Activated naive CD4-positive, alpha-beta T cell treated with anti-CD3 and anti-CD28 coated beads, Interleukin-2, amount 10 ng/mL, durations not matched to agents 7 days and 5 days (primary cell): ENCODE measurements at regions not wholly inside any gene's neighbourhood (a gene's known extent, or its start where the extent isn't known, plus 50 kb on each side); places are given as distances from the start of the nearest gene placed in this dataset.

Source experiments
- CTCF ChIA-PET: fragments of 350-600 bp; sonication (Branson Sonifier 250); formaldehyde crosslinking; loops from one replicate; lab custom pipeline; 2021; ENCODE audit warnings: antibody characterized with exemption; lab: Charles Lee
- DNase-seq: peaks from one replicate; pipeline ENCODE4 v3.0.0-alpha.2; 2020
- H3K27ac Mint-ChIP-seq: one replicate; pipeline ENCODE4 v1.8.0; 2021; ENCODE audit warnings: mild to moderate bottlenecking, moderate library complexity, mixed read lengths
- H3K27me3 Mint-ChIP-seq: one replicate; pipeline ENCODE4 v1.8.0; 2021; ENCODE audit warnings: mild to moderate bottlenecking, mixed read lengths
- H3K36me3 Mint-ChIP-seq: one replicate; pipeline ENCODE4 v1.8.0; 2021; ENCODE audit warnings: mixed read lengths
- H3K4me1 Mint-ChIP-seq: one replicate; pipeline ENCODE4 v1.8.0; 2021; ENCODE audit warnings: mixed read lengths
- H3K4me3 Mint-ChIP-seq: one replicate; pipeline ENCODE4 v1.8.0; 2021; ENCODE audit warnings: mild to moderate bottlenecking, moderate library complexity, mixed read lengths
- H3K9me3 Mint-ChIP-seq: one replicate; pipeline ENCODE4 v1.8.0; 2021; ENCODE audit warnings: mixed read lengths

DNA sequence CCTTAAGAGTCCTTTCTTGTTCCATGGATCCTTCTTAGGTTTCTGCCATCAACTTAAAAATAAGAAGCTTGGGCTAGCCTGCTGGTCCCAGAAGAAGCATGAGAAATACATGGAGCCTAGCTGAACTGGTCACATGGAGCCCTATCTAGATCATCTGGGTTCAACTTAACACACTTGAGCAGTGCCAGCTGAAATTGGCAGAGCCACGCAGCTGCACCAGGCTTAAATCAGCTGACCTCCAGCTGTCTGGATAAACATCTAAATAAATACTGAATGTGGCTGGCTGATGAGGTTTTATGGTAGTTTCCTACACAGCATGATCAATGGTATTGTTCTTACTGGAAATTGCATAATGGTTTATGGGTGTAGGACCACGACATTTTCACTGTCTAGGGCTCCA, 598.4 kb upstream of the FAM241A start:
- H3K4me1 Mint-ChIP-seq, result no peaks in the 10 kb centered on the region
- H3K9me3 Mint-ChIP-seq, result peaks cover 2% of the 10 kb centered on the region
- H3K36me3 Mint-ChIP-seq, result no peaks in the 10 kb centered on the region
- no peak for DNase-seq
- no peak overlapping the region for H3K27ac Mint-ChIP-seq
- no peaks in the 10 kb centered on the region for H3K27me3 Mint-ChIP-seq
- no peak overlapping the region for H3K4me3 Mint-ChIP-seq
- CTCF ChIA-PET, result no interaction called here

DNA sequence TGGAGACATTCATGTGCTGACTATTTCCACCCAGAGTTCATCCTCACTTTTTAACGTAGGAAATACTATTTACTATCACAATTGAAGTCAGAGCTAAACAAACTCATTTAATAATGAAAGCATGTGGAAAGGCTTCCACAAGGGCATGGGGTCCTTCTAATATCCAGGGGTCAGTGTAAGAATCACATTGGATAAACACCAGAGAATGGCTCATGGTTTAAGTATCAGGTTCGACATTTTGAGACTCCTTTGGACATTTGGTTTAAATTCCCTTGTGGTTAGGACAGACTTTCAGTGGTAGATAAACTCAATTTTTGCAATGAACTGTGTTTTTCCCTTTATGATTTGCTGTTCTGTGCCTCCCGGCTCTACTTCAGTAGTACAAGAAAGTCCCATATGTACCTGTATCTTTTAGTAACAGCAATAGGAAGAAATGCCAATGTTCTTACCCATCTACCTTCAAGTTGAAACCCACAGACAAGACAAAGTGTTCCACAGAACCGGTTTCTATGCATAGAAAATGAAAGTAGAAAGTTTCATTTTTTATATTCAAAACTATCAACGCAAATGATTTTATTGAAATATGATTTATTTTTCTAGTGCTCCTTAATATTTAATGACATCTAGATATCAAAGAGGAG, 589.0 kb upstream of the FAM241A start:
- no peak for DNase-seq
- H3K27ac Mint-ChIP-seq, result no peak overlapping the region
- H3K27me3 Mint-ChIP-seq, result no peaks in the 10 kb centered on the region
- H3K4me1 Mint-ChIP-seq, result no peaks in the 10 kb centered on the region
- CTCF ChIA-PET, result no interaction called here
- no peaks in the 10 kb centered on the region for H3K36me3 Mint-ChIP-seq
- H3K4me3 Mint-ChIP-seq, result no peak overlapping the region
- peaks cover 6% of the 10 kb centered on the region for H3K9me3 Mint-ChIP-seq

DNA sequence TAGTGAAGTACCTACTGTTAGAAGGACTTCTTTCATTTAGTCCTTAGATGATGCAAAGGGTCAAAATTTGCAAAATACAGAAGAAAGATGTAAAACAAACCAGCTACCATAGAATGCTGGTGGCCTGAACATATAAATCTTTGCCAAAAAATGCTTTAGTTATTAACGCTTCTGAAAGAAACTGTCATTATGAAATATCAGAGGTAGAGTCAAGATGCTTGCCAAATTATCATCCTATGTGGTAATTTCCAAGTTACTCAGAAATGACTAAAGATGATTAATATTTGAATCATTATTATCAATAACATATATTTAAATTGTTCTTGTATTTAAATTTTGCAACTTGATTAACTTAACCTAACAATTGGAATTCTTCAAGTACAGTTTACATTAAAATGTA, 588.4 kb upstream of the FAM241A start:
- Mint-ChIP-seq H3K9me3 (peaks cover 6% of the 10 kb centered on the region), H3K4me1 (no peaks in the 10 kb centered on the region), H3K27ac (no peak overlapping the region), H3K4me3 (no peak overlapping the region), H3K27me3 (no peaks in the 10 kb centered on the region), H3K36me3 (no peaks in the 10 kb centered on the region)
- CTCF ChIA-PET, result no interaction called here
- no peak for DNase-seq

DNA sequence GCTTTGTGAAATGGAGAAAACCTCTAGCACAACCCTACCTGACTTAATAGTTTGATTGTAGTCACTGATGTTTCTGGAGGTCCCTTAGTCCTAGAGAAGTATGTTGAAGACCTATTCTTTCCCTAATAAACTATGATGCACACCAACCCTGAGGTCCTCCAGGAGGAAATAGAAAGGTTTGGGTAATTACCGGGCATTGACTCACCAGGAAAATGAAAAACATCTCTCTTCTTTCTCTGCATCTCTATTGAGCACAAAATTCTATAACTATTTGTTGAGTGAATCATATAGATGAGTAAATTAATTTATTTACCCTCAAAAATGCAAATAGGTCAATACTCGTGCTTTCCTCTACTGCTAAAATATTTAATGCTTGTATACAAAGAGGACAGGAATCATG, 582.4 kb upstream of the FAM241A start:
- CTCF ChIA-PET, result no interaction called here
- H3K27ac Mint-ChIP-seq, result no peak overlapping the region
- no peak for DNase-seq
- H3K4me1 Mint-ChIP-seq, result no peaks in the 10 kb centered on the region
- H3K4me3 Mint-ChIP-seq, result no peak overlapping the region
- no peaks in the 10 kb centered on the region for H3K27me3 Mint-ChIP-seq
- peaks cover 8% of the 10 kb centered on the region for H3K9me3 Mint-ChIP-seq
- H3K36me3 Mint-ChIP-seq, result no peaks in the 10 kb centered on the region

GRCh38 chr4:111572470-111572869, 572.8 kb upstream of the FAM241A start:
- no peak overlapping the region for H3K27ac Mint-ChIP-seq
- H3K9me3 Mint-ChIP-seq, result no peaks in the 10 kb centered on the region
- no peak for DNase-seq
- no peaks in the 10 kb centered on the region for H3K27me3 Mint-ChIP-seq
- no peak overlapping the region for H3K4me3 Mint-ChIP-seq
- CTCF ChIA-PET, result no interaction called here
- no peaks in the 10 kb centered on the region for H3K4me1 Mint-ChIP-seq
- H3K36me3 Mint-ChIP-seq, result no peaks in the 10 kb centered on the region

- no peaks in the 10 kb centered on the region for H3K36me3 Mint-ChIP-seq
- H3K4me1 Mint-ChIP-seq, result no peaks in the 10 kb centered on the region
- H3K27me3 Mint-ChIP-seq, result no peaks in the 10 kb centered on the region
- no peak overlapping the region for H3K27ac Mint-ChIP-seq
- CTCF ChIA-PET, result no interaction called here
- DNase-seq, result no peak
- H3K4me3 Mint-ChIP-seq, result no peak overlapping the region
- no peaks in the 10 kb centered on the region for H3K9me3 Mint-ChIP-seq
Measured at GRCh38 chr4:111573386-111573785, 571.9 kb upstream of the FAM241A start.

GRCh38 chr4:111579767-111580166, 565.5 kb upstream of the FAM241A start:
- CTCF ChIA-PET, result no interaction called here
- no peaks in the 10 kb centered on the region for H3K36me3 Mint-ChIP-seq
- no peak for DNase-seq
- H3K4me3 Mint-ChIP-seq, result no peak overlapping the region
- H3K27ac Mint-ChIP-seq, result no peak overlapping the region
- H3K4me1 Mint-ChIP-seq, result no peaks in the 10 kb centered on the region
- peaks cover 8% of the 10 kb centered on the region for H3K9me3 Mint-ChIP-seq
- no peaks in the 10 kb centered on the region for H3K27me3 Mint-ChIP-seq

DNA sequence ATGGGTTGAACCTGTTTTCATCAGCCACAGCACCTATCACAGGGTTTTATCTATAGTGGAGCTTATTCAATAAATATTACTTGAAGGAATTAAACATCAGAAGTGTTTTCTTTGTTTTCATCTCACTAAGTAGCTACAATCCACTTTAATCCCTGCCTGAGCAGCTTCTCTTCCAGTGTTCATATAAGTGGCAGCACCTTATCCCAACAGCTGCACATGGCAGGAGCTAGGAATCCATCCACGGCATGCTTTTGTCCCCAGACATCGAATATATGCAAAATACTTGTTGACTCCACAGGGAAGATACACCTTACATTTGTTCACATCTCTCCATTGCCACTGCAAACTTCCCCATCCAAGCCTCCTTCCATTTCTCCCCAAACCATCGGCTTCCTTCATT, 549.8 kb upstream of the FAM241A start:
- no peaks in the 10 kb centered on the region for H3K9me3 Mint-ChIP-seq
- no peaks in the 10 kb centered on the region for H3K27me3 Mint-ChIP-seq
- CTCF ChIA-PET, result no interaction called here
- H3K27ac Mint-ChIP-seq, result no peak overlapping the region
- DNase-seq, result no peak
- H3K4me3 Mint-ChIP-seq, result no peak overlapping the region
- H3K36me3 Mint-ChIP-seq, result no peaks in the 10 kb centered on the region
- H3K4me1 Mint-ChIP-seq, result no peaks in the 10 kb centered on the region

DNA sequence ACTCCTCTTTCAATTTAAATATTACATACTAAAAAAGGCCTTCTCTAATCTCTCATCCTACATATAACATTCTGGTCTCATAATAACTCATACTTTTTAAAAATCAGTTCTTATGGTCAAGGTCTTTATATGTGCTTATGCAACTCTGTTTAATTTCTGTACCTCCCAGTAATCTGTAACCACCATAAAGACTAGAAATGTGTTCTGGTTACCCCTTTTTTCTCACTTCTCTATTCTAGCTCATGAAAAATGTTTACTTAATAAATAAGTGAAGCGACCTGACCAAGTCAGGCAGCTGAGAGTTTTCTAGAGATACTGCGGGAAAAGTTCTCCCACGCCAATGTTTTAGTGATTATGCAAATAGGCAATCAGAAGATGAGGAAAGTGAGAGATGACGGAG, 548.8 kb upstream of the FAM241A start:
- no peak overlapping the region for H3K27ac Mint-ChIP-seq
- no peak for DNase-seq
- no peaks in the 10 kb centered on the region for H3K36me3 Mint-ChIP-seq
- H3K9me3 Mint-ChIP-seq, result no peaks in the 10 kb centered on the region
- no peak overlapping the region for H3K4me3 Mint-ChIP-seq
- no peaks in the 10 kb centered on the region for H3K4me1 Mint-ChIP-seq
- CTCF ChIA-PET, result no interaction called here
- no peaks in the 10 kb centered on the region for H3K27me3 Mint-ChIP-seq

DNA sequence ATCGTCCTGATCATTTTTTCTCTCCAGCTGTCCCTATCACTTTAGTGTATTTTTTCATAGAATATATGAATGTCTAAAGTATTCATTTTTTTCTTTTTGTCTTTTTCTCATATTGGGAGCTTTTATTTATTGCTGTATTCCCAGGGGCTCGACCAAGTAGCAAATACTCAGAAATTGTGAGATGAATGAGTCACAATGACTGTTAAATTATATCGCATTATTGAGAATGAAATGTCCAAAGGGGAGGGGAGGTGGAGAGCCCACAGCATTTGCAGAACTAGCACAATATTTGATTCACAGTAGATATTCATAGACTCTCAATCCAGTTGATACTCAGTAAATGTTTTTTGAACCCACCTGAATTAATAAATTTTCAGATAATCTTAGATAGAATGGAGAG, 543.6 kb upstream of the FAM241A start:
- H3K27ac Mint-ChIP-seq, result no peak overlapping the region

GRCh38 chr4:111602848-111603247, 542.4 kb upstream of the FAM241A start:
- Mint-ChIP-seq H3K27ac (no peak overlapping the region), H3K27me3 (no peaks in the 10 kb centered on the region), H3K9me3 (no peaks in the 10 kb centered on the region), H3K4me3 (no peak overlapping the region), H3K4me1 (no peaks in the 10 kb centered on the region), H3K36me3 (no peaks in the 10 kb centered on the region)
- CTCF ChIA-PET, result no interaction called here
- no peak for DNase-seq

More for the DNA sequence above, 543.6 kb upstream of the FAM241A start:
- Mint-ChIP-seq H3K4me1 (no peaks in the 10 kb centered on the region), H3K9me3 (no peaks in the 10 kb centered on the region), H3K36me3 (no peaks in the 10 kb centered on the region), H3K27me3 (no peaks in the 10 kb centered on the region), H3K4me3 (no peak overlapping the region)
- no peak for DNase-seq
- CTCF ChIA-PET, result no interaction called here

- no peak for DNase-seq
- no peaks in the 10 kb centered on the region for H3K4me1 Mint-ChIP-seq
- H3K36me3 Mint-ChIP-seq, result no peaks in the 10 kb centered on the region
- no peaks in the 10 kb centered on the region for H3K9me3 Mint-ChIP-seq
- CTCF ChIA-PET, result no interaction called here
- no peaks in the 10 kb centered on the region for H3K27me3 Mint-ChIP-seq
- no peak overlapping the region for H3K27ac Mint-ChIP-seq
- H3K4me3 Mint-ChIP-seq, result no peak overlapping the region
Measured at GRCh38 chr4:111605111-111605510, 540.1 kb upstream of the FAM241A start.

DNA sequence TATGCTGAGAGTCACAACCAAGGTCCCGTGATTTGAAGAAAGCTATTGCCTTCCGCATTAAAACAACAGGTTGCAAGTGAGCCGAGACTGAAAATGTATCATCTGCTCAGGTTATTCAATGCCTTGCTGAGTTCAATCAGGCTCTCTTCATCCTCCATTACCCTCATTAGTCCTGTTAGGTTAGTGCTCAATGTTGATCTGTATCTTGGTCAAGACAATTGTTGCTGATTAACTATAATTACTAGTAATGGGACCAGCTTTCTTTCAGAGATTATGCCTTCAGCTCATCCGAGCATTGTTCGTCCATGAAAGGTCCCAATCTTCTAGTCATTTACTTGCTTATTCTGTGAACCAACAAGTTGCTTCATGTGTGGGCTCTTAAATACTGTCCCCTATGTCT, 534.6 kb upstream of the FAM241A start:
- Mint-ChIP-seq H3K4me3 (no peak overlapping the region), H3K27me3 (no peaks in the 10 kb centered on the region), H3K4me1 (no peaks in the 10 kb centered on the region), H3K27ac (no peak overlapping the region), H3K9me3 (no peaks in the 10 kb centered on the region), H3K36me3 (no peaks in the 10 kb centered on the region)
- no peak for DNase-seq
- CTCF ChIA-PET, result no interaction called here

DNA sequence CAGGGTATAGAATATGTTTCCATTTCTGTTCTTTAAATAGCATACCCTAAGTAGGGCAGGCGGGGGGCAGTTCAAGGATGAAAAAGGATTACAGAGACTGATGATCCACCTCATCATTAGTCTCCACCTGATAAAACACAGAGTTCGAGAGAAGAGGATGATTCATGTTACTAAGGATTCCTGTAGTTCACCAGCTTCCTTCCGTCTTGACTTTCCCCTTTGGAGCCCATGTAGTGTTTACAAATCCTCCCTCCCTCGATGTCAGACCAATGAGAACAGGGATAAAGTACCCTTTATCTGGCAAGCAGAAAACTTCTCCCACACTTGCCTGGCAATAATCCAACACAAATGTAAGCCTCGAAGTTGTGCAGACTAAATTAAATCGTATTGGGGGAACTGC, 526.3 kb upstream of the FAM241A start:
- Mint-ChIP-seq H3K27ac (no peak overlapping the region), H3K4me1 (no peaks in the 10 kb centered on the region), H3K4me3 (no peak overlapping the region), H3K27me3 (no peaks in the 10 kb centered on the region), H3K9me3 (no peaks in the 10 kb centered on the region), H3K36me3 (no peaks in the 10 kb centered on the region)
- CTCF ChIA-PET, result no interaction called here
- DNase-seq, result no peak

- Mint-ChIP-seq H3K9me3 (peaks cover 3% of the 10 kb centered on the region), H3K27ac (no peak overlapping the region), H3K27me3 (no peaks in the 10 kb centered on the region), H3K4me1 (no peaks in the 10 kb centered on the region), H3K4me3 (no peak overlapping the region), H3K36me3 (no peaks in the 10 kb centered on the region)
- CTCF ChIA-PET, result no interaction called here
- no peak for DNase-seq
Measured at GRCh38 chr4:111628437-111628836, 516.8 kb upstream of the FAM241A start.

GRCh38 chr4:111630705-111631104, 514.5 kb upstream of the FAM241A start:
- no peaks in the 10 kb centered on the region for H3K27me3 Mint-ChIP-seq
- H3K4me3 Mint-ChIP-seq, result no peak overlapping the region
- no peak for DNase-seq
- CTCF ChIA-PET, result no interaction called here
- H3K4me1 Mint-ChIP-seq, result no peaks in the 10 kb centered on the region
- H3K9me3 Mint-ChIP-seq, result peaks cover 2% of the 10 kb centered on the region
- H3K27ac Mint-ChIP-seq, result no peak overlapping the region
- H3K36me3 Mint-ChIP-seq, result no peaks in the 10 kb centered on the region
